A549 (cell line): ENCODE measurements at regions not wholly inside any gene's neighbourhood (a gene's known extent, or its start where the extent isn't known, plus 50 kb on each side); places are given as distances from the start of the nearest gene placed in this dataset.

ENCODE experiments used
- ATAC-seq, 2 experiments: fragments of 200-7000 bp in 1 of 2; fragments of >200 bp in 1 of 2; cut with Nextera tagmentation in 1 of 2; cut with Tn5 transposase in 1 of 2; 3 replicates each; pipeline versions ENCODE4 v1.8.0 to v1.9.1; 2018 to 2020; ENCODE audit warnings: mild to moderate bottlenecking in 1 of 2, moderate library complexity in 1 of 2
- CTCF ChIA-PET: fragments of 300-600 bp; sonication (Branson Sonifier 250); formaldehyde crosslinking; extraction: SDS; loops from one replicate; lab custom pipeline; 2021; ENCODE audit warnings: antibody characterized with exemption, inconsistent platforms; lab: Yijun Ruan, JAX
- POLR2A ChIA-PET: fragments of 350-600 bp; formaldehyde crosslinking; extraction: SDS; loops from one replicate; lab custom pipeline; 2021; ENCODE audit warnings: antibody characterized with exemption, inconsistent platforms; lab: Yijun Ruan, JAX
- DNase-seq, 2 experiments: peaks; one replicate each; pipeline versions ENCODE4 v3.0.0 to v3.0.0-alpha.2; 2011 to 2016; ENCODE audit warnings: low read depth in 1 of 2, low spot score in 1 of 2
- FAIRE-seq: peaks from 2 replicates; lab custom pipeline; 2011; peaks lifted over from hg19 to GRCh38; lab: Jason Lieb, UNC
- H3K27ac ChIP-seq, 2 experiments: fragments of >200 bp; sonication (Bioruptor Twin); formaldehyde crosslinking; 3 replicates each; pipeline ENCODE4 v1.5.1; 2016 to 2017
- H3K4me1 ChIP-seq: fragments of >200 bp; sonication (Bioruptor Twin); formaldehyde crosslinking; 3 replicates; pipeline ENCODE4 v1.6.1; 2016
- H3K4me2 ChIP-seq: fragments of >200 bp; sonication (Bioruptor Twin); formaldehyde crosslinking; 3 replicates; pipeline ENCODE4 v1.6.1; 2016
- H3K4me3 ChIP-seq: fragments of >200 bp; sonication (Bioruptor Twin); formaldehyde crosslinking; 3 replicates; pipeline ENCODE4 v1.5.1; 2016
- H3K9me3 ChIP-seq: fragments of >200 bp; sonication (Bioruptor Twin); formaldehyde crosslinking; 3 replicates; pipeline ENCODE4 v1.6.1; 2016
- BCL3 ChIP-seq: fragments of >200 bp; sonication (Bioruptor Twin); formaldehyde crosslinking; IDR thresholded peaks from 3 replicates; pipeline ENCODE4 v1.6.1; 2016
- CBX2 ChIP-seq: fragments of 200-600 bp; sonication (generic); IDR thresholded peaks from 2 replicates; pipeline ENCODE4 v1.6.1; 2016; ENCODE audit warnings: low read depth, mild to moderate bottlenecking, borderline replicate concordance
- CBX8 ChIP-seq: fragments of 200-600 bp; sonication (generic); IDR thresholded peaks from 2 replicates; pipeline ENCODE4 v1.6.1; 2016
- CEBPB ChIP-seq, 2 experiments: fragments of >200 bp in 1 of 2; sonication (Bioruptor Twin) in 1 of 2; formaldehyde crosslinking in 1 of 2; IDR thresholded peaks; 2 replicates each; pipeline ENCODE4 v1.6.1; 2012 to 2016
- CHD2 ChIP-seq: fragments of 150-350 bp; IDR thresholded peaks from 2 replicates; pipeline ENCODE4 v1.6.1; 2014; ENCODE audit warnings: low read length; ENCODE audit not compliant: partially characterized antibody
- EHMT2 ChIP-seq: fragments of 200-600 bp; sonication (generic); IDR thresholded peaks from 2 replicates; pipeline ENCODE4 v1.6.1; 2016; ENCODE audit warnings: antibody characterized with exemption, low read depth, mild to moderate bottlenecking, moderate library complexity
- ESRRA ChIP-seq: fragments of 150-350 bp; IDR thresholded peaks from 2 replicates; pipeline ENCODE4 v1.6.1; 2014; ENCODE audit warnings: mild to moderate bottlenecking, low read length, borderline replicate concordance
- FOSB ChIP-seq: fragments of 250-450 bp; sonication (Bioruptor Pico); IDR thresholded peaks from 2 replicates; pipeline ENCODE4 v1.5.0; 2020; ENCODE audit warnings: mild to moderate bottlenecking, moderate library complexity
- FOSL2 ChIP-seq, 2 experiments: fragments of 450-650 bp in 1 of 2; fragments of >200 bp in 1 of 2; sonication (Bioruptor Twin) in 1 of 2; formaldehyde crosslinking; IDR thresholded peaks; 2 replicates each; pipeline versions ENCODE4 v1.5.0 to v1.6.1; 2016 to 2020; ENCODE audit warnings: mild to moderate bottlenecking in 1 of 2, moderate library complexity in 1 of 2
- FOXS1 ChIP-seq: fragments of 250-450 bp; sonication (Bioruptor Pico); IDR thresholded peaks from 2 replicates; pipeline ENCODE4 v1.5.0; 2020; ENCODE audit warnings: mild to moderate bottlenecking, moderate library complexity
- HDAC2 ChIP-seq: fragments of 200-600 bp; sonication (generic); IDR thresholded peaks from 2 replicates; pipeline ENCODE4 v1.6.1; 2016
- HMGXB4 ChIP-seq: fragments of 250-450 bp; sonication (Bioruptor Pico); IDR thresholded peaks from 2 replicates; pipeline ENCODE4 v1.5.0; 2021; ENCODE audit warnings: mild to moderate bottlenecking, moderate library complexity, borderline replicate concordance
- KDM5A ChIP-seq: fragments of 200-600 bp; sonication (generic); IDR thresholded peaks from 2 replicates; pipeline ENCODE4 v1.6.1; 2016; ENCODE audit warnings: antibody characterized with exemption, mild to moderate bottlenecking
- MAFK ChIP-seq: fragments of 450-650 bp; IDR thresholded peaks from 2 replicates; pipeline ENCODE4 v1.6.1; 2014; ENCODE audit not compliant: partially characterized antibody
- MAX ChIP-seq: IDR thresholded peaks from 2 replicates; pipeline ENCODE4 v1.6.1; 2012
- NPAS2 ChIP-seq: fragments of 250-450 bp; sonication (Bioruptor Pico); IDR thresholded peaks from 2 replicates; pipeline ENCODE4 v1.8.0; 2022; ENCODE audit warnings: mild to moderate bottlenecking, moderate library complexity, borderline replicate concordance
- NR3C1 ChIP-seq: fragments of >200 bp; sonication (Bioruptor Twin); formaldehyde crosslinking; IDR thresholded peaks from 3 replicates; pipeline ENCODE4 v1.6.1; 2017
- POLR2A ChIP-seq: IDR thresholded peaks from 2 replicates; pipeline ENCODE4 v1.6.1; 2012; ENCODE audit warnings: mild to moderate bottlenecking, low read length
- POLR2AphosphoS2 ChIP-seq: conservative IDR thresholded peaks from 2 replicates; pipeline ENCODE4 v1.6.1; 2012; ENCODE audit warnings: low read length, improper control_type of control experiment, inconsistent platforms
- RAD21 ChIP-seq, 2 experiments: fragments of >200 bp in 1 of 2; sonication (Bioruptor Twin) in 1 of 2; formaldehyde crosslinking in 1 of 2; IDR thresholded peaks in 1 of 2; conservative IDR thresholded peaks in 1 of 2; 2 replicates in 1 of 2; 3 replicates in 1 of 2; pipeline ENCODE4 v1.6.1; 2012 to 2018; ENCODE audit warnings: inconsistent platforms in 1 of 2
- RARB ChIP-seq: fragments of 250-450 bp; sonication (Bioruptor Pico); IDR thresholded peaks from 2 replicates; pipeline ENCODE4 v1.8.0; 2021; ENCODE audit warnings: mild to moderate bottlenecking, moderate library complexity
- ZFP36 ChIP-seq: fragments of 450-650 bp; IDR thresholded peaks from 2 replicates; pipeline ENCODE4 v1.6.1; 2014; ENCODE audit warnings: borderline replicate concordance; ENCODE audit not compliant: partially characterized antibody
- ZSCAN20 ChIP-seq: fragments of 250-450 bp; sonication (Bioruptor Pico); IDR thresholded peaks from 2 replicates; pipeline ENCODE4 v1.8.0; 2022; ENCODE audit warnings: mild to moderate bottlenecking, moderate library complexity
- WGBS: methylation state at CpG from one replicate; pipeline ENCODE4 v1.1.6; 2017; ENCODE audit errors: missing lambda C conversion rate; 5-methylcytosine and 5-hydroxymethylcytosine counted together
- TF ChIP-seq, protein P1 (sequence below): fragments of >200 bp; sonication (Bioruptor Twin); formaldehyde crosslinking; IDR thresholded peaks from 3 replicates; pipeline ENCODE4 v1.5.1; 2016
- TF ChIP-seq, protein P2 (sequence below): fragments of >200 bp; sonication (Bioruptor Twin); formaldehyde crosslinking; IDR thresholded peaks from 2 replicates; pipeline ENCODE4 v1.6.1; 2016
- TF ChIP-seq, protein P3 (sequence below): fragments of 250-450 bp; sonication (Bioruptor Pico); IDR thresholded peaks from 2 replicates; pipeline ENCODE4 v1.5.0; 2020; ENCODE audit warnings: low read depth, mild to moderate bottlenecking, moderate library complexity

DNA sequence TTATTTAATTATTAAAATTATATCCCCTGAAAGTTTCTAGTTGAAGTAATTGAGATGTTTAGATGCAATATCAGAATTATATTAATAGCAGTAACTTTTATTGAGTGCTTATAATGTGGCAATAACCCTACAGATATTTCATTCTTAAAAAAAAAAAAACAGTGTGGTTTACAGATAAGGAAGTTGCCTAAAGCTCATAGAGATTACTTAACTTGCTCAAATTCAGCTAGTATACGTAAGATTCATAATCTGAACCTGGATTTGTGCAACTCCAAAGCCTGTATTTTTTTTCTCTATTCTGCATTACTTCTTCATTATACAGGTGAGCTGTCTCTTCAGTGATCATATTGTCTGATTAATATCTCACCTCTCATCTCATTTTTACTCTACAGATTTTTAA is 156.0 kb upstream of the PTBP2 start:
- CTCF ChIA-PET = no interaction called here

GRCh38 chr1:96568639-96569038 is 152.9 kb upstream of the PTBP2 start:
- H3K9me3 ChIP-seq = no peaks in the 10 kb centered on the region
- H3K27ac ChIP-seq = no peak overlapping the region
- no peak overlapping the region for H3K4me3 ChIP-seq
- no peak for DNase-seq
- POLR2A ChIA-PET = no interaction called here
- no peak overlapping the region for H3K4me2 ChIP-seq
- H3K4me1 ChIP-seq = no peaks in the 10 kb centered on the region
- 71% methylated on average over 3 of the region's 3 CpGs for WGBS
- TF ChIP-seq, protein P1, sequence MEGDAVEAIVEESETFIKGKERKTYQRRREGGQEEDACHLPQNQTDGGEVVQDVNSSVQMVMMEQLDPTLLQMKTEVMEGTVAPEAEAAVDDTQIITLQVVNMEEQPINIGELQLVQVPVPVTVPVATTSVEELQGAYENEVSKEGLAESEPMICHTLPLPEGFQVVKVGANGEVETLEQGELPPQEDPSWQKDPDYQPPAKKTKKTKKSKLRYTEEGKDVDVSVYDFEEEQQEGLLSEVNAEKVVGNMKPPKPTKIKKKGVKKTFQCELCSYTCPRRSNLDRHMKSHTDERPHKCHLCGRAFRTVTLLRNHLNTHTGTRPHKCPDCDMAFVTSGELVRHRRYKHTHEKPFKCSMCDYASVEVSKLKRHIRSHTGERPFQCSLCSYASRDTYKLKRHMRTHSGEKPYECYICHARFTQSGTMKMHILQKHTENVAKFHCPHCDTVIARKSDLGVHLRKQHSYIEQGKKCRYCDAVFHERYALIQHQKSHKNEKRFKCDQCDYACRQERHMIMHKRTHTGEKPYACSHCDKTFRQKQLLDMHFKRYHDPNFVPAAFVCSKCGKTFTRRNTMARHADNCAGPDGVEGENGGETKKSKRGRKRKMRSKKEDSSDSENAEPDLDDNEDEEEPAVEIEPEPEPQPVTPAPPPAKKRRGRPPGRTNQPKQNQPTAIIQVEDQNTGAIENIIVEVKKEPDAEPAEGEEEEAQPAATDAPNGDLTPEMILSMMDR = no peak
- TF ChIP-seq CHD2 (no peak), RARB (no peak), MAFK (no peak), POLR2AphosphoS2 (no peak), EHMT2 (no peak), CBX2 (no peak)
- CTCF ChIA-PET = no interaction called here
- no peak for ATAC-seq
- no peak for FAIRE-seq

More for the DNA sequence above, 156.0 kb upstream of the PTBP2 start:
- 84% methylated on average over 1 of the region's 1 CpG for WGBS
- Histone ChIP-seq H3K9me3 (no peaks in the 10 kb centered on the region), H3K27ac (no peak overlapping the region), H3K4me2 (no peak overlapping the region), H3K4me3 (no peak overlapping the region), H3K4me1 (no peaks in the 10 kb centered on the region)
- no peak for DNase-seq
- no peak for ATAC-seq
- no peak for FAIRE-seq
- POLR2A ChIA-PET = no interaction called here
- TF ChIP-seq HDAC2 (no peak), KDM5A (no peak)

DNA sequence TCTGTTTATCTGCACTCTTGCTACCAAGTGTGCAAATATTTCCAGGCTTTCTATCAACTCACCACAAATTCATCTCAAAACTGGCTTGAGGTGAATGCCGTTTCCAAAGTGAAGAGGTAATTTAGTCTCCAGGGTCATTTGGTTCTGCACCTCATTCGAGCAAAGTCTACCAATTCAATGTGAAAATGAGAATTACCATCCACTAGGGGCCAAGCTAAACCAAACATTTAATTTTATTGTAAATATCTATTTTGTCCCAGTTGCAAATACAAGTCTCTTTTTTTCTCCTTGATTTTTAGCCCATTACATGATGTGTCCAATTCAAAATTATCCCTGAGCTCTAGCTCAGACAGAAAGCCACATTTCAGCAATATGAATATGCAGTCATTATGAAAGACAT is 152.3 kb upstream of the PTBP2 start:
- no peak for DNase-seq

GRCh38 chr1:96579636-96580035 is 141.9 kb upstream of the PTBP2 start:
- H3K4me2 ChIP-seq = no peak overlapping the region
- FAIRE-seq (no peak), DNase-seq (no peak), ATAC-seq (no peak)
- CTCF ChIA-PET = no interaction called here
- no peaks in the 10 kb centered on the region for H3K4me1 ChIP-seq
- no peak overlapping the region for H3K4me3 ChIP-seq
- POLR2A ChIA-PET = no interaction called here
- no peaks in the 10 kb centered on the region for H3K9me3 ChIP-seq
- H3K27ac ChIP-seq = no peak overlapping the region
- TF ChIP-seq POLR2A (no peak), FOSB (CRISPR knock-in tag) (no peak), ZSCAN20 (no peak), CBX8 (no peak), BCL3 (no peak), FOSL2 (IDR thresholded peaks at IDR 0.05) (no peak), FOSL2 (CRISPR knock-in tag; IDR thresholded peaks at IDR 0.05) (no peak), CEBPB (IDR thresholded peaks at IDR 0.05) (no peak), RAD21 (conservative IDR thresholded peaks at IDR 0.05 in 1 of 2, IDR thresholded peaks at IDR 0.05 in 1 of 2) (no peak), HMGXB4 (CRISPR knock-in tag) (no peak), MAFK (no peak), MAX (no peak), NR3C1 (no peak), NPAS2 (CRISPR knock-in tag) (no peak)
- TF ChIP-seq, protein P2, sequence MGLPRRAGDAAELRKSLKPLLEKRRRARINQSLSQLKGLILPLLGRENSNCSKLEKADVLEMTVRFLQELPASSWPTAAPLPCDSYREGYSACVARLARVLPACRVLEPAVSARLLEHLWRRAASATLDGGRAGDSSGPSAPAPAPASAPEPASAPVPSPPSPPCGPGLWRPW = no peak

More for the DNA sequence above, 152.3 kb upstream of the PTBP2 start:
- Histone ChIP-seq H3K4me1 (no peaks in the 10 kb centered on the region), H3K27ac (no peak overlapping the region), H3K4me3 (no peak overlapping the region), H3K4me2 (no peak overlapping the region), H3K9me3 (no peaks in the 10 kb centered on the region)
- POLR2A ChIA-PET = no interaction called here
- FAIRE-seq = no peak
- no peak for TF ChIP-seq ZFP36
- no peak for TF ChIP-seq ESRRA
- TF ChIP-seq, protein P3, sequence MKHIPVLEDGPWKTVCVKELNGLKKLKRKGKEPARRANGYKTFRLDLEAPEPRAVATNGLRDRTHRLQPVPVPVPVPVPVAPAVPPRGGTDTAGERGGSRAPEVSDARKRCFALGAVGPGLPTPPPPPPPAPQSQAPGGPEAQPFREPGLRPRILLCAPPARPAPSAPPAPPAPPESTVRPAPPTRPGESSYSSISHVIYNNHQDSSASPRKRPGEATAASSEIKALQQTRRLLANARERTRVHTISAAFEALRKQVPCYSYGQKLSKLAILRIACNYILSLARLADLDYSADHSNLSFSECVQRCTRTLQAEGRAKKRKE (CRISPR knock-in tag) = no peak
- TF ChIP-seq POLR2A = no peak
- TF ChIP-seq CEBPB (IDR thresholded peaks at IDR 0.05) = no peak
- no peak for TF ChIP-seq FOXS1 (CRISPR knock-in tag)
- CTCF ChIA-PET = no interaction called here
- ATAC-seq = no peak
- WGBS = 29% methylated on average over 2 of the region's 2 CpGs
